T-cell (primary cell): ENCODE measurements at regions not wholly inside any gene's neighbourhood (a gene's known extent, or its start where the extent isn't known, plus 50 kb on each side); places are given as distances from the start of the nearest gene placed in this dataset.
"Not testable (repeated sequence)": the region's sequence is repeated elsewhere in the genome, so short reads cannot be mapped to it uniquely, and the experiment has no call there.

ENCODE experiments used
- ATAC-seq, 4 experiments: fragments of 200-7000 bp in 3 of 4; fragments of 150-1000 bp in 1 of 4; cut with Tn5 transposase; replicated peaks in 1 of 4; 1 replicate in 3 of 4; 2 replicates in 1 of 4; pipeline ENCODE4 v1.10.0; 2021; ENCODE audit warnings: moderate library complexity in 3 of 4, mild to moderate bottlenecking in 2 of 4, moderate number of reproducible peaks in 1 of 4
- CTCF ChIA-PET, 2 donors: fragments of 300-600 bp; sonication (Branson Sonifier 250); formaldehyde crosslinking; loops; one replicate each; lab custom pipeline; 2022; ENCODE audit warnings: antibody characterized with exemption in 2 of 2; lab: Charles Lee
- POLR2A ChIA-PET, 2 donors: fragments of 300-600 bp; sonication (Branson Sonifier 250); formaldehyde crosslinking; loops; one replicate each; lab custom pipeline; 2022; ENCODE audit warnings: antibody characterized with exemption in 2 of 2; lab: Charles Lee
- DNase-seq, 35 experiments: peaks; one replicate each; pipeline versions ENCODE4 v3.0.0 to v3.0.0-alpha.2; 2013 to 2023
- H3K27ac ChIP-seq: one replicate; pipeline ENCODE4 v1.5.1; 2013; ENCODE audit warnings: low read length
- H3K27me3 ChIP-seq, 2 experiments: replicated peaks in 1 of 2; 1 replicate in 1 of 2; 2 replicates in 1 of 2; pipeline versions ENCODE4 v1.6.1 to v1.7.0; 2013; ENCODE audit warnings: low read length in 1 of 2, mixed read lengths in 1 of 2; ENCODE audit not compliant: control insufficient read depth in 2 of 2, insufficient read depth in 2 of 2; ENCODE audit errors: extremely low read depth in 1 of 2
- H3K36me3 ChIP-seq, 2 donors: 1 replicate in 1 of 2; 2 replicates in 1 of 2; pipeline versions ENCODE4 v1.6.1 to v1.7.0; 2013; ENCODE audit warnings: low read length in 1 of 2; ENCODE audit not compliant: control insufficient read depth in 2 of 2, insufficient read depth in 1 of 2; ENCODE audit errors: extremely low read depth in 1 of 2
- H3K4me1 ChIP-seq, 2 experiments: 1 replicate in 1 of 2; 2 replicates in 1 of 2; pipeline versions ENCODE4 v1.6.1 to v1.7.0; 2013; ENCODE audit warnings: low read length in 2 of 2, mixed read lengths in 1 of 2; ENCODE audit not compliant: insufficient read depth in 2 of 2, control insufficient read depth in 1 of 2; ENCODE audit errors: extremely low read depth in 1 of 2
- H3K4me3 ChIP-seq, 2 donors: 1 replicate in 1 of 2; 2 replicates in 1 of 2; pipeline versions ENCODE4 v1.5.1 to v1.7.0; 2013; ENCODE audit warnings: mild to moderate bottlenecking in 2 of 2, low read length in 1 of 2, moderate library complexity in 1 of 2; ENCODE audit not compliant: control insufficient read depth in 1 of 2; ENCODE audit errors: extremely low read depth in 1 of 2
- H3K9me3 ChIP-seq: 2 replicates; pipeline ENCODE4 v1.7.0; 2013
- H3K27ac Mint-ChIP-seq, 2 donors: one replicate each; pipeline ENCODE4 v1.8.0; 2020 to 2021; ENCODE audit warnings: mild to moderate bottlenecking in 2 of 2, mixed read lengths in 2 of 2
- H3K27me3 Mint-ChIP-seq, 2 donors: one replicate each; pipeline ENCODE4 v1.8.0; 2021 to 2022; ENCODE audit warnings: mixed read lengths in 2 of 2
- H3K36me3 Mint-ChIP-seq: one replicate; pipeline ENCODE4 v1.8.0; 2021; ENCODE audit warnings: mixed read lengths
- H3K4me1 Mint-ChIP-seq, 3 donors: one replicate each; pipeline ENCODE4 v1.8.0; 2020 to 2022; ENCODE audit warnings: mixed read lengths in 3 of 3, mild to moderate bottlenecking in 1 of 3
- H3K4me3 Mint-ChIP-seq, 3 donors: one replicate each; pipeline ENCODE4 v1.8.0; 2020 to 2022; ENCODE audit warnings: mild to moderate bottlenecking in 3 of 3, mixed read lengths in 3 of 3, moderate library complexity in 3 of 3
- H3K9me3 Mint-ChIP-seq, 3 donors: one replicate each; pipeline ENCODE4 v1.8.0; 2020 to 2022; ENCODE audit warnings: mixed read lengths in 3 of 3
- WGBS: methylation state at CpG from one replicate; pipeline ENCODE4 v1.1.5; 2013; ENCODE audit warnings: missing lambda C conversion rate; ENCODE audit not compliant: insufficient coverage; 5-methylcytosine and 5-hydroxymethylcytosine counted together

- Mint-ChIP-seq H3K27me3 (no peaks in the 10 kb centered on the region), H3K36me3 (no peaks in the 10 kb centered on the region), H3K4me3 (no peak overlapping the region), H3K9me3 (no peaks in the 10 kb centered on the region), H3K27ac (no peak overlapping the region), H3K4me1 (peaks cover 0 to 5% (median under 1%) of the 10 kb centered on the region in 3 donors)
- ATAC-seq (no peak), DNase-seq (no peak)
- no peaks in the 10 kb centered on the region for H3K27me3 ChIP-seq
- ChIA-PET CTCF (interaction anchor here in 1 of 2 donors (1.3 kb wide), 1 partner anchor 9 kb away, joined by 3 read pairs; no protein-coding TSS in a partner anchor), POLR2A (no interaction called here)
- no peaks in the 10 kb centered on the region for H3K9me3 ChIP-seq
- H3K4me3 ChIP-seq, result no peak overlapping the region
- WGBS, result 38% methylated on average over 2 of the region's 2 CpGs
- no peak overlapping the region for H3K27ac ChIP-seq
- no peaks in the 10 kb centered on the region for H3K36me3 ChIP-seq
- no peaks in the 10 kb centered on the region for H3K4me1 ChIP-seq
Measured at GRCh38 chr9:22214497-22215031, 205.5 kb upstream of the CDKN2B start.

DNA sequence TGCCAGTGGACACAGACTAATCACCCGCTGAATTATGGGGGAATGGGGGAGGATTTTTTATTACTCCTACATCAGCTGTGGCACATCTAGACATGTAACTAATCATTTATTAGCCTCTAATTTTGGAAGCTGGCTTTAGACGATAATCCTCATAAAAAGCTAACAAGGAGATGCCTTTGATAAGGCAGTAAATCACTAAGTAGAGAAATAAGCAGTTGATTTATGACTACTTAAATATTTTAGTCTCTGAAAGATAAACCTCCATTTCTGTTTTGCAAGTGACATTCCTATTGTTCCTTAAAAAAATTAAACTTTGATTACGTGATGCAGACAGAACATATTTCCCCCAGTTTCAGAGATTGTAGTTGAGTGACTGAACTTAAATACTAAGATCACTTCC lies 206.4 kb upstream of the CDKN2B start:
- H3K36me3 Mint-ChIP-seq, result no peaks in the 10 kb centered on the region
- DNase-seq (no peak), ATAC-seq (no peak)
- ChIA-PET POLR2A (no interaction called here), CTCF (interaction anchor here in 1 of 2 donors (1.3 kb wide), 1 partner anchor 10 kb away, joined by 3 read pairs; no protein-coding TSS in a partner anchor)
- H3K27ac ChIP-seq, result no peak overlapping the region
- WGBS, result no CpG with 5 or more reads among the region's 3 CpGs
- H3K27me3 Mint-ChIP-seq, result no peaks in the 10 kb centered on the region
- no peaks in the 10 kb centered on the region for H3K36me3 ChIP-seq
- peaks cover 0 to 3% (median 0%) of the 10 kb centered on the region in 3 donors for H3K4me1 Mint-ChIP-seq
- no peaks in the 10 kb centered on the region for H3K27me3 ChIP-seq
- H3K9me3 ChIP-seq, result no peaks in the 10 kb centered on the region
- no peaks in the 10 kb centered on the region for H3K4me1 ChIP-seq
- H3K9me3 Mint-ChIP-seq, result peaks cover 0 to 2% (median 0%) of the 10 kb centered on the region in 3 donors
- no peak overlapping the region for H3K27ac Mint-ChIP-seq
- no peak overlapping the region for H3K4me3 Mint-ChIP-seq
- H3K4me3 ChIP-seq, result no peak overlapping the region

GRCh38 chr9:22216730-22217172 lies 207.6 kb upstream of the CDKN2B start:
- Mint-ChIP-seq H3K36me3 (no peaks in the 10 kb centered on the region), H3K27me3 (no peaks in the 10 kb centered on the region), H3K27ac (no peak overlapping the region), H3K4me1 (peaks cover 0 to under 1% (median 0%) of the 10 kb centered on the region in 3 donors), H3K9me3 (peaks cover 0 to 3% (median 0%) of the 10 kb centered on the region in 3 donors), H3K4me3 (no peak overlapping the region)
- 87% methylated on average over 8 of the region's 8 CpGs for WGBS
- no peaks in the 10 kb centered on the region for H3K9me3 ChIP-seq
- CTCF ChIA-PET, result no interaction called here
- no peak for DNase-seq
- H3K27ac ChIP-seq, result no peak overlapping the region
- no peaks in the 10 kb centered on the region for H3K36me3 ChIP-seq
- no peaks in the 10 kb centered on the region for H3K27me3 ChIP-seq
- ATAC-seq, result no peak
- H3K4me1 ChIP-seq, result no peaks in the 10 kb centered on the region
- H3K4me3 ChIP-seq, result no peak overlapping the region
- POLR2A ChIA-PET, result no interaction called here

DNA sequence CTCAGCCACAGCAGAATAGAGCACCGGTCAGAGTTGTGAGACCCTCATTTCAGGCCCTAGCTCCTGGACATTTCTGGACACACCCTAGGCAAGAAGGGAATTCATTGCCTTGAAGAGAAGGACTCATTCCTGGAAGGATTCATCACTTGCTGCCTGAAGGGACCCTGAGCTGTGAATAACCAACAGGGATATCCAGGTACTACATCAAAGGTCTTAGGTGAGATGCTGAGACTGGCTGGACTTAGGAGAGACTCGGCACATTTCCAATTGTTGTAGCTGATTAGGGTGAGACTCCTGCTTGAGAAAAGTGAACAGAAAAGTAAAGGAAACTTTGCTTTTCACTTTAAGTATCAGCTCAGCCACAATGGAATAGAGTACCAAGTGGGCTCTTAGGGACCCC lies 208.1 kb upstream of the CDKN2B start:
- no peak overlapping the region for H3K4me3 ChIP-seq
- H3K36me3 ChIP-seq, result no peaks in the 10 kb centered on the region
- peaks cover 0 to 3% (median 0%) of the 10 kb centered on the region in 3 donors for H3K9me3 Mint-ChIP-seq
- WGBS, result 100% methylated on average over 2 of the region's 2 CpGs
- H3K9me3 ChIP-seq, result no peaks in the 10 kb centered on the region
- no peak overlapping the region for H3K4me3 Mint-ChIP-seq
- no peaks in the 10 kb centered on the region for H3K4me1 ChIP-seq
- no peaks in the 10 kb centered on the region for H3K36me3 Mint-ChIP-seq
- H3K4me1 Mint-ChIP-seq, result no peaks in the 10 kb centered on the region
- ATAC-seq (no peak), DNase-seq (no peak)
- ChIA-PET CTCF (no interaction called here), POLR2A (no interaction called here)
- H3K27ac Mint-ChIP-seq, result no peak overlapping the region
- no peak overlapping the region for H3K27ac ChIP-seq
- no peaks in the 10 kb centered on the region for H3K27me3 ChIP-seq
- no peaks in the 10 kb centered on the region for H3K27me3 Mint-ChIP-seq

DNA sequence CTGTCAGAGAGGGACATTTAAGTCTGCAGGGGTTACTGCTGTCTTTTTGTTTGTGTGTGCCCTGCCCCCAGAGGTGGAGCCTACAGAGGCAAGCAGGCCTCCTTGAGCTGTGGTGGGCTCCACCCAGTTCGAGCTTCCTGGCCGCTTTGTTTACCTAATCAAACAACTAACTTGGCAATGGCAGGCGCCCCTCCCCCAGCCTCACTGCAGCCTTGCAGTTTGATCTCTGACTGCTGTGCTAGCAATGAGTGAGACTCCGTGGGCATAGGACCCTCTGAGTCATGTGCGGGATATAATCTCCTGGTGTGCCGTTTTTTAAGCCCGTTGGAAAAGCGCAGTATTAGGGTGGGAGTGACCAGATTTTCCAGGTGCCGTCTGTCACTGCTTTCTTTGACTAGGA lies 216.8 kb upstream of the CDKN2B start:
- H3K9me3 Mint-ChIP-seq, DNase-seq, H3K4me1 Mint-ChIP-seq, H3K9me3 ChIP-seq, H3K4me1 ChIP-seq, H3K27ac Mint-ChIP-seq, H3K27ac ChIP-seq, H3K4me3 ChIP-seq, H3K36me3 Mint-ChIP-seq, ATAC-seq, H3K27me3 Mint-ChIP-seq, H3K36me3 ChIP-seq, POLR2A ChIA-PET, H3K4me3 Mint-ChIP-seq: not testable (repeated sequence)
- peaks cover 0 to 12% of the 10 kb centered on the region in 2 experiments for H3K27me3 ChIP-seq
- 82% methylated on average over 4 of the region's 9 CpGs for WGBS
- CTCF ChIA-PET, result interaction anchor here in 1 of 2 donors (1.4 kb wide), 1 partner anchor 18 kb away, joined by 4 read pairs; no protein-coding TSS in a partner anchor

GRCh38 chr9:22227986-22228385 lies 218.6 kb upstream of the DMRTA1 start:
- no peaks in the 10 kb centered on the region for H3K36me3 Mint-ChIP-seq
- ChIA-PET CTCF (no interaction called here), POLR2A (no interaction called here)
- no peak overlapping the region for H3K27ac Mint-ChIP-seq
- no peaks in the 10 kb centered on the region for H3K4me1 ChIP-seq
- H3K27ac ChIP-seq, result no peak overlapping the region
- H3K27me3 ChIP-seq, result peaks cover 0 to 12% of the 10 kb centered on the region in 2 experiments
- no peaks in the 10 kb centered on the region for H3K36me3 ChIP-seq
- DNase-seq, result no peak
- ATAC-seq, result no peak
- H3K4me3 ChIP-seq, result no peak overlapping the region
- H3K4me1 Mint-ChIP-seq, result no peaks in the 10 kb centered on the region
- H3K9me3 Mint-ChIP-seq, result peaks cover 7 to 17% (median 13%) of the 10 kb centered on the region in 3 donors
- peaks cover 3 to 11% of the 10 kb centered on the region in 2 donors for H3K27me3 Mint-ChIP-seq
- no peaks in the 10 kb centered on the region for H3K9me3 ChIP-seq
- no peak overlapping the region for H3K4me3 Mint-ChIP-seq
